Activated CD4-positive, alpha-beta T cell treated with anti-CD3 and anti-CD28 coated beads, Interleukin-2, Interleukin-6, amounts not matched to agents 100 ng/mL and 50 ng/mL, durations not matched to agents 16 hours and 8 hours (primary cell): ENCODE measurements at regions not wholly inside any gene's neighbourhood (a gene's known extent, or its start where the extent isn't known, plus 50 kb on each side); places are given as distances from the start of the nearest gene placed in this dataset.
"Not testable (repeated sequence)": the region's sequence is repeated elsewhere in the genome, so short reads cannot be mapped to it uniquely, and the experiment has no call there.

Experiments
- DNase-seq: peaks from one replicate; pipeline ENCODE4 v3.0.0-alpha.2; 2020

DNA sequence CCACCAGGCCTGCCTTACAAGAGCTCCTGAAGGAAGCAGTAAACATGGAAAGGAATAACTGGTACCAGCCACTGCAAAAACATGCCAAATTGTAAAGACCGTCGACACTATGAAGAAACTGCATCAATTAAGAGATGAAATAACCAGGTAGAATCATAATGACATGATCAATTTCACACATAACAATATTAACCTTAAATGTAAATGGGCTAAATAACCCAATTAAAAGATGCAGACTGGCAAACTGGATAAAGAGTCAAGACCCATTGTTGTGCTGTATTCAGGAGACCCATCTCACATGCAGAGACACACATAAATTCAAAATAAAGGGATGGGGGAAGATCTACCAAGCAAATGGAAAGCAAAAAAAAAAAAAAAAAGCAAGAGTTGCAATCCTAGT lies 179.0 kb upstream of the ETV3 start:
- DNase-seq, result not testable (repeated sequence)

DNA sequence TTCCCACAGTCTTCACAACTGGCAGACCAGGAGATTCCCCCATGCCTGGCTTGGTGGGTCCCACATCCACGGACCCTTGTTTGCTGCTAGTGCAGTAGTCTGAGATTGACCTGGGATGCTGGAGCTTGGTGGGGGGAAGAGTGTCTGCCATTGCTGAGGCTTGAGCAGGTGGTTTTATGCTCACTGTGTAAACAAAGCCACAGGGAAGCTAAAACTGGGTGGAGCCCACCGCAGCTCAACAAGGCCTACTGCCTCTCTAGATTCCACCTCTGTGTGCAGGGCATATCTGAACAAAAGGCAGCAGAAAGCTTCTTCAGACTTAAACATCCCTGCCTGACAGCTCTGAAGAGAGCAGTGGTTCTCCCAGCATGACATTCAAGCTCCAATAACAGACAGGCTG lies 177.3 kb upstream of the ETV3 start:
- no peak for DNase-seq

DNA sequence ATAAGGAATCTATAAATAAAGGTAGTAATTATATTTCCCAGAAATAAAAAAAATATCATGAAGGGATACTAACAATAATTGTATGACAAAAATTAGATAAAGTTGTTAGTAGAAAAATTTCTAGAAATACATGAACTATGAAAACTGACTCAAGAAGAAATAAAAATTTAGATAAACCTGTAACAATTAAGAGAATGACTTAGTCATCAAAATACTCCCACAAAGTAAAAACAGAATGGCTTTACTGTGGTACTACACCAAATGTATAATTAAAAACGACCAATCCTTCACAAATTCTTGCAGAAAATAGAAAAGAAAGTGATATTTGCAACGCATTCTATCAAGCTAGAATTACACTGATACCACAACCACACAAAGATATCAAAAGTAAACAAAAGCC lies 176.2 kb upstream of the ETV3 start:
- no peak for DNase-seq

DNA sequence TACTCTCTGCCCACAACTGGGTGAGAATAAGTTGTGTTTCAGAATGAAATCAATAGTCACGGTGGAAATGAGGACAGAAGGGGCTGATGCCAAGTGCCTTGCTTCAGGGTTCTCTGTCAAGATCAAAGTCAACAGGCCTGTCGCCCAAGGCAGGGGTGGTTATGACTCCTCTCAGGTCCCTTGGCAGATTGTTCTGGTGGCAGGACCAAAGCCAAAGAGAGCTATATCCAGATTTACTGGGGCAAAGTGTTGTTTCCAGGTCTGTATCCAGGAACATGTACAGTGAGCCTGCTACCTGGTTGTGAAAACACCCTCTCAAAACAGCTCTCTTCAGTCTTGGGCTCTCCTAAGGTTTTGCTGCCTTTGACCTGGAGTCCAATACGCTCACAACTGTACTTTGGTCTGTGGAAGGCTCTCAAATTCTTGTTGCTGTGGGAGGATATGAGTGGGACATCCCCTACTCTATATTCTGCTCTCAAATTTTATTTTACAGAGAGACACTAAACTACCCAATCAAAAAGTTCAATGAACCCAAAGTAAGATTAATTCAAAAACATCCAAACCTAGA lies 175.1 kb upstream of the ETV3 start:
- DNase-seq, result no peak

DNA sequence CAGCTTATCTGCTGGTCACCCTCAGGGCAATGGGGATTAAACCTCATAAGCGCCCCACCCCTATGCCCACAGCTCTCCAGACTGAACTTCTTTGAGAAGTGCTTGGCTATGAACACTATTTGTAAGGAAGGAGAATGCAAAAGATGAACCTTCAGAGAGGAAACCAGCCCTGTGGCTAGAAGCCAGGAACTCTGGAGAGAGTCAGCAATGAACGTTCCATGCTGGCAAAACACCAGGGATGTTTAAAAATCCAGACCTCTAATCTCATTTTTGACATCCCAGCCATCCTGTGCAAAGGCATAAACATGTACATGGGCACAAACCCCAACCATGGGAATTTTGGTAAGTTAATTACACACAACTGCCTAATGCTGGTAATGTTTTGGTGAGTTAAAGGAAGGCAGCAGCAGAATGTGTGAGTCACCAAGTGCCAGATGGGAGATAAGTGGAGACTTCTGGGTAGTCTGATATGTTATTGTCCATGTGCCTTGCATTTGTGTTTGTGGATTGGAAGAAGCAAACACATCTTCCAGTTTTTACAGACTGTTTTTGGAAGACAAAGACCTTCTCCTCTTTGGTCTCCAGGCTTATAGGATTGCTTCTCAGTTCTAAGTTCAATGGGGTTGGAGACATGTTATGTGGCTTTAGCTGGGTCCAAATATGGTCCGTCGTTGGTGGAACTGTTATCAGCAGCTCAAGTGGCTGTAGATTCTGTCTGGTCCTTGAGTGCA lies 174.1 kb upstream of the ETV3 start:
- DNase-seq, result no peak

DNA sequence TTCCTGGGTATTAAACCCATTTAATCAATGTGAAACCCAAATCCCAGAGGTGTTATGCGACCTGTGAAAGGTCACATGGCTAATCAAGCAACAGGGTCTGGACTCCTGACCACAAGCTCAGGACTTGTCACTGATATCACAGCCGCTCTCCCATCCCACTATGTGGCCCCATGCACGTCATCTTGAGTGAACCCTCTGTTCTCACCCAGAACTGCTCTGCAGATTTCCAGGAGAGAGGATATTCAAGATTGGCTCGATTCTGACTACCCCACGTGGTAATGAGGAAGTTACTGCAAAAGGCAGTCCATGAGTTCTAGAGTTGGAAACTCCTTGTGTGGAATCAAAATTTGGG lies 173.5 kb upstream of the ETV3 start:
- no peak for DNase-seq

DNA sequence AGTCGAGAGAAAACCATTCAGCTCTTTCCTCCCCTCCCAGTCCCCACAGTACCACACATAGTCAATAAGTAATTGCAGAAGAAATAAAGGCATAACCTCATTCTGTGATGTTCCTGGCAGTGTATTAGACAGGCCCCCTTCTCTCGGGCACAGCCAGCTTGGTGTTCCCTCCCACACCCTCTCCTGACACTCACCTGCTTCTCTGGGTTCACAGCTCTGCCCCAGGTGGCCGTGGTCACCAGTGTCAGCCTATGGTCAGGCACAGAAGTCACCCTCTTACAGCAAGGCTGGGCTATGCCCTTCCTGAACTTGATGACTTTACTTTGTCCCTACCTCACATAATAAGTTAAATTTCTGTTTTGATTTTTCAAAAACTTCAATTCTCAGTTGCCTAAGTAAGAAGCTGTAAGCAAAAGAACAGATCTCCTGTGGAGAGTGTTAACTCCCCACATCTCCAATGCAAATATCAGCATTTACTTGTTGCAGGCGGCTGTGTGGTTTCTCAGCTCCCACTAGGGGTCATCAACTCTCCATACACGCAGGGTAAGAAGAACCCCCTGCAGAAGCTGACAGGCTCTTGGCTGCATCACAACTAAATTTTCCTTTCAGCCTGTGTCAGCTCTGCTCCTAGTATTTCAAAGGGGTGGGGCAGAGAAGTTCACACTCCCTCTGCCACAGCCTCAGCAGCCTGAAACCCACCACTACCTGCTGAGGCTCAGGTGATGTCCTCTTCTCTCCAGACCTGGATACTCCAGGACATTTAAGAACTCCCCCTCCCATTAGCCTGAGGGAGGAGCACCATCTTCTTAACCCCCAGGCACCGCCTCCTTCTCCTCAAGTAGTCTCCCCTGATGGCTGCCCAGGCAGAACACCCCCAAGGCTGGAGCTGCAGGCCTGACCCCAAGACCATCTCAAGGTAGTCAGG lies 172.9 kb upstream of the ETV3 start:
- DNase-seq, result not testable (repeated sequence)

DNA sequence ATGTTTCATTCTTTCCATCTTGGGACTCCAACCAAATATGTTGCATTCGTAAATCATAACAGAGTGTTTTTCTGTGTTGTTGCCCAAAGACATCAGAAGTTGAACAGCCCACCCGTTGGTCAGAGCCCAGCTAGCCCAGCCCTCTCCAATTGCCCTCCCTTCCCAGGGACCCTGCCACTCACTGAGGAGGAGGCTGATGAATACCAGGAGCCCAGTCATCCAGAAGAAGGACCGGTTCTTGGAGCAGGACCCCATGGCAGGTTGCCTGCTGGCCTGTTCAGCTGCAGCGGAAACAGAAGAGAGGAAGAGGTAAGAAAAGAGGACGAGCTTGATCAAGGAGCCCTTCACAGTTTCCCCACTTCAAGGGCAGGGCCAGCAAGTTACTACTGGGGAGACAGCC lies 172.2 kb upstream of the ETV3 start:
- no peak for DNase-seq

DNA sequence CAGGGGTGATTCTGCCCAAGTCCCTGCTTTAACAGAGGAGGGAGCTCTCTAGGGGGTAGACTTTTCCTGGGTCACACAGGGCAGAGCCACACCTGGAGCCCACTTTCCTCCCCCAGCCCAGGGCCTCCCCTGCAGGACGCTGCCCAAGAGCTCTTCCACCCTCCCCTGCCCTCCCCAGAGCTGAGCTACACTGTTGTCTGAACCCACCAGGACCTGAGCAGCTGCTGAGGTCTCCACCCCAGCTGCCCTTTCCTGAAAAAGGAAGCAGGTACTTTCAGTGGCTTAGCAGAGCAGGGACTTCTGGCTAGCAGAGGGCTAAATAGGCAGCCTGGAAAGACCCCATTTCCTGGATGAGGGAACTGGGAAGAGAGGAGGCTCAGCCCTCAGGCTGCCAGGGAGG lies 169.3 kb upstream of the ETV3 start:
- no peak for DNase-seq

DNA sequence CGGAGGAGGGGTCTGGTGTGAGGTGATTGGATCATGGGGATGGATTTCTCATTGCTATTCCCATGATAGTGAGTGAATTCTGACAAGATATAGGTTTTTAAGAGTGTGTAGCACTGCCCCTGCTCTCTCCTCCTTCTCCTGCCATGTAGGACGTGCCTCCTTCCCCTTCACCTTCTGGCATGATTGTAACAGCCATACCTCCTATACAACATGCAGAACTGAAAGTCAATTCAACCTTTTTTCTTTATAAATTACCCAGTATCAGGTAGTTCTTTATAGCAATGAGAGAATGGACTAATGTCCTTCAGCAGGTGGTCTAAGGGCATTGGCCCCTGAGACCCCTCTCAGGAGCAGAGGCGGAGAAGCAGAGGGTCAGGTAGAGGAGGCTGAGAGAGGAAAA lies 168.7 kb upstream of the ETV3 start:
- DNase-seq, result no peak

DNA sequence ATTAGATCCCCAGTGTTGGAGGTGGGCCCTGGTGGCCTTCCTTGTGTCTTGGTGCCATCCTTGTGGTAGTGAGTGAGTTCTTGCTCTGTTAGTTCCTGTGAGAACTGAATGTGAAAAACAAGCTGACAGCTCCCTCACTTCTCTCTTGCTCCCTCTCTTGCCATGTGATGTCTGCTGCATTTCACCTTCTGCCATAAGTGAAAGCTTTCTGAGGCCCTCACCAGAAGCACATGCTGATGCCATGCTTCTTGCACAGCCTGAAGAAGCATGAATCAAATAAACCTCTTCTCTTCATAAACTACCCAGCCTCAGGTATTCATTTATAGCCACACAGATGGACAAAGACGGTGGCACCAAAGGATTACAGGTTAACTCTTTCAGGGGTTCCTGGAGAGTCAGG lies 166.1 kb upstream of the ETV3 start:
- no peak for DNase-seq

DNA sequence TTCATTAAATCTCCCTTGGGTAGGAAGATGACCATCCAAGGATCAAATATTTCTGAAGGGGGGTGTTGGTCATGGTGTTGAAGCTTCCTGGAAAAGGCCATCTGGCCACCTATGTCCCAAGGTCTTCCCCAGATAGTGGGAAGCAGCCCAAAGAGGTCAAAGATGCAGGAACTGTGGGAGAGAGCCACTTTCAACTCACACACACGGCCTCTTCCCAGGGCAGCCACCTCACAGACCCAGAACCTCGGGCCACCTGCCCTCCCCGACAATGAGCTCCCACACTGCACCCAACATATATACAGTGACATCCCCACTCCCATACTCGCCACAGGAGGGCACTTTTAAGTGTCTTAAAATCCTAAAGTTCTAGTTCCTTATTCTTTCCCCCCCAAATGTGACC lies 164.5 kb upstream of the ETV3 start:
- no peak for DNase-seq

DNA sequence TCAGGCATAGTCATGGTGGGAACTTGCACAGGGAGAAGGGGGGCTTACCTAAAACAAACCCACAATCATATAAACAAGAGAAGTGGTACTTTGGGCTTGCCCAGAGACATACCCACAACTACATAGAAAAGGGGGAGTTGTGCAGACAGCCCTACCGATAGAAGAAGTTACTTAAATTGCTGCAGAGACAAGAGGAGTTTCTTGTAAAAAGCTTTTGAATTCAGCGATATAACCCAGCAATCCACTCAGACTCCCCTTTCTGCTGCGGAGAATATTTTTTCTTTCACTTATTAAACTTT lies 164.0 kb upstream of the ETV3 start:
- DNase-seq, result no peak

DNA sequence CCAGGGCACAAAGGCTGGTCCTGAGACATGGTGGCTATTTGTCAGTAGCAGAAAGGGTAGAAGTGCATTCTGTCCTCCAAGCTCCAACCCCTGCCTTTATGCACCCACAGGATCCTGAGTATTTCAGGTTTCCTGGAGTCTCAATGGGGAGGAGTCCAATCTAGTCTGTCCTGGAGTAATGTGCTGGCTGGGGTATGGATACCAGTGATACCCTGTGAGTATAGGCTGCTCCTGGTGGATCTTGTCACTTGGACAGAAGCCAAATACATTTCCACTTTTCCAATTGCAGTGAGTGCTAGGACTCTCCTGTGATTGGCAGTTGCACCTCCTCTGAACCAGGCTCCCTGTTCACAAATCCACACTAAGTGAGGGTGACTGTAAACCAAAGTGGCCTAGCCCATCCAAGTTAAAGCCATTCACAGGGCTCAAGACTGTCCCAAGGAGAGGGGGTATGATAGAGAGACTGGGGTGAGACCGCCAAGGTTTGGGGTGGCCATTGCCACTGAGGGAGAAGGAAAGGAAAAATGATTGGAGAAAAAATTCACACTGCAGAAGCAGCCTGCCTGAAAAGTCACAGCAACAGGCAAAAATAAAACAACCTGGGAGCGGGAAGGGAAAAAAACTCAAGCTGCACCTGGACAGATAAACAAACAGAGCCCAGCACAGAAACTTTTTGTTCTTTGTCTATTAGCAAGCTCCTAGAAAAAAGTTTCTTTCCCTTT lies 163.4 kb upstream of the ETV3 start:
- no peak for DNase-seq

DNA sequence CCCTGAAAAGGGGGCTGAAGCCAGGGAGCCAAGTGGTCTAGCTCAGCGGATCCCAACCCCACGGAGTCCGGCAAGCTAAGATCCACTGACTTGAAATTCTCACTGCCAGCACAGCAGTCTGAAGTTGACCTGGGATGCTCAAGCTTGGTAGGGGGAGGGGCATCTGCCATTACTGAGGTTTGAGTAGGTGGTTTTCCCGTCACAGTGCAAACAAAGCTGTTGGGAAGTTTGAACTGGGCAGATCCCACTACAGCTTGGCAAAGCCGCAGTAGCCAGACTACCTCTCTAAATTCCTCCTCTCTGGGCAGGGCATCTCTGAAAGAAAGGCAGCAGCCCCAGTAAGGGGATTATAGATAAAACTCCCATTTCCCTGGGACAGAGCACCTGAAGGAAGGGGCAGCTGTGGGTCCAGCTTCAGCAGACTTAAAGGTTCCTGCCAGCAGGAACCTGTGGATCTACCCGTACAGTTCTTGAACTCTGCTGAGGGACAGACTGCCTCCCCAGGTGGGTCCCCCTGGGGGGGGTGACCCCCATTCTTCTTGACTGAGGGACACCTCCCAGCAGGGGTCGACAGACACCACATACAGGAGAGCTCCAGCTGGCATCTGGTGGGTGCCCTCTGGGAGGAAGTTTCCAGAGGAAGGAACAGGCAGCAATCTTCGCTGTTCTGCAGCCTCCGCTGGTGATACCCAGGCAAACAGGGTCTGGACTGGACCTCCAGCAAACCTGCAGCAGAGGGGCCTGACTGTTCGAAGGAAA lies 156.4 kb upstream of the ETV3 start:
- DNase-seq, result not testable (repeated sequence)

DNA sequence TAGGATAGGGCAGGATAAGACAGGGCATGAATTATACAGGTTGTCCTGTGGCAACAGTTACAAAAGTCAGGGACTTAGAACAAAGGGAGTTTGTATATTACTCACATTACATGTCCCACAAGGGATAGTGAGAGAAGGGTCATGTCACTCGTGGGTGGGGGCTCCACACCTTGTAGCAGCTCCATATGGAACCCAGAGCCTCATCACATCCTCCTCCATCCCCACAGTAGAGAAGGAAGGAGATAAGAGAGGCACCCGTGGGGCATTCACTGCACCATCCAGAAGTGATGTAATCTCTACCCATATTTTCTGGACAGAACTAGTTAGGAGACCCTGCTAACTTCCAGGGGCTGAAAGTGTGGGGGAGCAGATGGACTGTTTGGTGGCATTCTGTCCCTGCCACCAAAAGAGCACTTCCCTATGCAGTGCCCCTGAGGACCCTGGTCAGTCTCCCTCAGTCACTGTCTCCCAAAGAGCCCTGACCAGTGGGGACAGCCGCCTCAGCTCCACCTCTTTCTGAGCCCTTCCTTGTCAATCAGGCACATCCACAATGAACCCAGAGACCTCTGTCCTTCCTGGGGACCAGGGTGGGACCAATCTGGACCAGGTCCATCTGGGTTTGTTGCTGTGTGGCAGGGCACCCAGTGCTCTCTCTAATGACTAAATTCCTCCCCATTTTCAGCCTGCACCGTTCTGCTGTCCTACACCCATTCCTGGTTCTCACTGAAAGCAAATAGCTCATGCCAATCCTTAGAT lies 154.8 kb upstream of the ETV3 start:
- DNase-seq, result no peak

DNA sequence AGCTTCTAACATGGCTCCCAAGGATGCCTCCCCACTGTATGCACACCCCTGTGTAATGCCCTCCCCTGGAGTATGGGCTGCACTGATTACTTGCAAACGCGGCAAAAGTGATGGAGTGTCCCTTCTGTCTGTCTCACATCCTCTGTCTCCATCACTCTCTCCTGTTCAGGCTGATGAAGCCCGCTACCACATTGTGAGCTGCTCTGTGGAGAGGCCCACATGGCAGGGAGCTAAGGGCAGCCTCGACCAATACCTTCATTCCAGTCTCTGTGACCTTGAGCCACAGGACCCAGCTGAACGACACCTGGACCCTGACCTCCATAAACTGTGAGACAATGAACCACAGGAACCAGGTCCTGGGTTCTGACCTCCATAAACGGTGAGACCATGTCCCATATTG lies 154.1 kb upstream of the ETV3 start:
- DNase-seq, result no peak

DNA sequence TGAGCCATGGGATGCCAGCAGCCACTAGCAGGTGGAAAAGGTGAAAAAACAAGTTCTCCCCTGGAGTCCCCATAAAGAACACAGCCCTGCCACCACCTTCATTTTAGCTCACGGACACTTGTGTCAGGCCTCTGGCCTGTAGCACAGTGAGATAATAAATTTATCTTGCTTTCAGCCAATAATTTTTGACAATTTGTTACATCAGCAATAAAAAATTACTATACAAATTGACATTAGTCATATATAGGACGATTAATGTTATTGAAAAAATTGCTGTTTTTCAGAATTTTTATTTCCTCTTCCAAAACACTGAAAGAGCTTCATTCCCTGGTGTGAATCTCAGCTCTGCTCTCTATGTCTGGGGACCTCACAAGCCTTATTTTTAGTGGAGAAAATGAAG lies 152.9 kb upstream of the ETV3 start:
- no peak for DNase-seq

DNA sequence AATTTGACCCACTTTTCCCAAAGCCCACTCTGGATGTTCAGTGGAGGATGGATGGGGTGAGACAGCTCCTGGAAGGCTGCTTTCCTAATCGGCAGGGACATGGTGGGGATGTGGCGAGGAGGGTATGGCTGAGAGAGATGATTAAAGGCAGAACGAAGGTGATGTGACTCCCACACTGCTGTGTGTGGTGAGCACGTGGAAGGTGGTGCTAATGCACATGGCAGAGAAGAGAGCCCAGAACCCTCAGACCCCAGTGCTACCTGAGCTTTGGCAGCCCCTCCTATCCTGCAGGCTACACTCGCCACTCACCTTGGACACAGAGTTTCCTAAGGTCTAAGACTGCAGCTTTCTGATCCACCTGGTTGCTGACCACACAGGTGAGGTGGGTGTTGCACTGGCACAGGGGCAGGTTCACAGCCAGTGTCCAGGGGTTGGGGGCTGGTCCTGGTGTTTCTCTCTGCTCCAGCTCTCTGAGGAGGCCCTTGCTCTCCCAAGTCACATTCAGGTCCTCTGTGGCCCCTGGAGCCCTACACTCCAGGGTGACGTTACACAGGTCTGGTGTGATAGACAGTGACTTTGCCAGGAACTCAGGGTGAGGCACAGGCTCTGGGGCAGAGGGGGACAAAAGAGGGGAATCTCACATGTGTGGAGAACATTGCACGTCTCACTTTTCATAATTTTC lies 151.4 kb upstream of the ETV3 start:
- DNase-seq, result no peak

DNA sequence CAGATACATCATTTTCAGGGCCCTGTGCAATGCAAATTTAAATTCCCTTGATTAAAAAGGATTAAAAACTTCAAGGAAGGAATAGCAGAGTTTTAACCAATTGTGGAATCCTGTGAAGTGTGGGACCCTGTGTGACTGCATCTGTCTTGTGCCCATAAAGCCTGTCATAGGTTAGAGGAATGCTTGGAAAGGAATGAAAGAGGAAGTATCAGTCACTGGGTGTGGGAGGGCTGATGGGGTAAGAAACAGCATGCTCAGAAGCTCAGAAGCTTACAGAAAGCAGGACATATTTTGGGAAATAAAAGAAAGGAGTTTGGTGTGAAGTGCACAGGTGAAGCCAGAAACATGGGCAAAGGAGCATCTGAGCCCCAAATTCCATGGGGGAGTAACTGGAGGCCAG lies 150.8 kb upstream of the ETV3 start:
- DNase-seq, result no peak

DNA sequence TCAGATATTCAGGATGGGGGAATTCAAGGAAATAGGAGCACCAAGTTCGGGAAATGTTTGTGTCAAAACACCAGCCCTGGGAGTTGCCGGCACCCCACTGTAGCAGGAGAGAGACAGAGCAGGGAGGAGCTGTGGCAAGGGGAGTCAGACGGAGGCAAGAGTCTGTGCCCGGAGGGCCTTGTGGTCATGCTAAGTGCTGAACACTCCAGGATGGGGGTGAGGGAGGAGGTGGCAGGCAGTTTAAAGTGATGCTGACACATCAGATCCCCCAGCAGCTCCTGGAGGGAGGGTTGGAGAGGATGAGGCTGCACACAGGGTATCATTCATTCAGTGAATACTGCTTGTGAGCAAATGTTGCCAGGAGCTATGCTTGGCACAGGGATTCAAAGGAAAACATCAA lies 150.3 kb upstream of the ETV3 start:
- DNase-seq, result no peak

DNA sequence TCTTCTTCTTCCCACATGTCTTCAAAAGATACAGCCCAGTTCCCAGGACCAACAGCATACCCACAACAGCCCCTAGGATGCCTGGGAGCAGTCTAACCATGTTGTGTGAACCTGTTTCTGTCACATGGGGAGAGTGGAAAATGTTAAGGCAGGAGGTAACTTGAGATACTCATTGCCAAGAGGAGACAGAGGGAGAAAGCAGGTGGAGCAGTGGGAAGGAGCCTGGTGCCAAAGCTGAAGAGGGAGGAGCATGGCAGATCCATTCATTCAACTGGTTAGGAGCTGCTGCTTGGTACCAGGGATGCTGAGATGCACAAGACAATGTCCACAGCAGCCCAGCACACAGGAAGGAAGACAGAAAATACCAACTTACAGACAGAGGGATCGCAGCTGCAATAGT lies 149.8 kb upstream of the ETV3 start:
- no peak for DNase-seq
